Daoy (cell line): ENCODE measurements at regions not wholly inside any gene's neighbourhood (a gene's known extent, or its start where the extent isn't known, plus 50 kb on each side); places are given as distances from the start of the nearest gene placed in this dataset.

ENCODE experiments used
- DNase-seq: peaks from one replicate; pipeline ENCODE4 v3.0.0-alpha.2; 2015; ENCODE audit warnings: low read depth

GRCh38 chr1:18535391-18536210 lies 54.9 kb downstream of the KLHDC7A start:
- no peak for DNase-seq

GRCh38 chr1:18536356-18536755 lies 55.6 kb downstream of the KLHDC7A start:
- no peak for DNase-seq

DNA sequence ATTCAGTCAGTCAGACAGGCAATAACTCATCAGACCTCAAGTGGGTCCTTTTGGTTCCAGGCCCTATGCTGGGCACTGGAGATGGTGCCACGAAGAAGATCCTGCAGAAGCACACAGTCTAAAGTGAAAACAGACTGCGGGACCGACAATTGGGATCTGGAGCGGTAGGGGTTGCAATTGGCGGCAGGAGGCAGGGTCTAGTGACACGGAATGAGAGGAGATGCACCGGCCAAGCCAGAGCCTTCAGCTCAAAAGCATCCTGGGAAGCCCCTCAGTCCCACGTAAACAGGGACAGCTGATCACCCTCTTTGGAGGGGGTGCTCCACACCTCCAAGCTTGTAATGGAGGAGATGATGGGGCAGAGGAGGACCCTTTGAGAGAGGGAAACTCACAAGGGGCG lies 56.2 kb downstream of the KLHDC7A start:
- no peak for DNase-seq

DNA sequence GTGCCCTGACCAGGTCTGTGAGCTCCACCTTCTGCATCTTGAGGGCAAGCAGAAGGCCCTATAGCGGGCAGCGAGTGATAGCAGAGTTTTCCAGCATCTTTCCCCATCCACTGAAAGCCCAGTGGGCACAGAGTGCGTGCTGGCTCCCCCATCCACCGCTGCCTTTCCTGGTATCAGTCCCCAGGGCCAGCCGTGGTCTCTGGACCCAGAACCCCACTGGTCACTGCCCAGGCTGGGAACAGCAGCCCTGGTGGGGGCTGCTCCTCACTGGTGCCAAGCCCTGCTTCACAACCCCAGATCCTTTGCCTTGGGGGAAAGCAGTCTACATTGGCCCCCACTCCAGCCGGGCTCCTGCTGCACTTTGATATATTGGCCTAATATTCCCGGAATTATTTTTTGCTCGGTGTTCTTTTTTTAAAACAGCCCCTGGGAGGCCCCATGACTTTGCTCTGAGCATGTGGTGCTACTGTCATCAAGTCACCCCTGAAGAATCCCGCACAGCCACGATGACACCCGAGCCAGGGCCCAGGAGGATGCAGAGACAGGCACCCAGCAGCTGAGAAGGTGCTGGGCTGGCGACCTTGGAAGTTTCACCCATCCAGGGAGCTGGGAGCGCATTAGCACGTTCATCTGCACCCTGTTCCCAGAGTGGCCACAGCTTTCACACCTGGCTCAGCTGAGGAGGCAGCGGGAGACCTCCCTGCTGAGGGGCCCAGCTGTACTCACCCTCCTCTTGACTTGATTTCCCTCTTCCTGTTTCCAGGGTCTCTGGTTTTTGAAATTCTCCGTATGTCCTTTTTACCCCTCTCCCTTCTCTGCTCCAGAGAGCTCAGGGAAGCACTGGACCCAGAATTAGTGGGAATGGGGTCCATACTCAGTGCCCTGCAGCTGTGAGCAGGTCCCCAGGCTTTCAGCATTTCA lies 56.9 kb downstream of the KLHDC7A start:
- no peak for DNase-seq

GRCh38 chr1:18539171-18539570 lies 58.4 kb downstream of the KLHDC7A start:
- peak; percentile 24 for DNase-seq

DNA sequence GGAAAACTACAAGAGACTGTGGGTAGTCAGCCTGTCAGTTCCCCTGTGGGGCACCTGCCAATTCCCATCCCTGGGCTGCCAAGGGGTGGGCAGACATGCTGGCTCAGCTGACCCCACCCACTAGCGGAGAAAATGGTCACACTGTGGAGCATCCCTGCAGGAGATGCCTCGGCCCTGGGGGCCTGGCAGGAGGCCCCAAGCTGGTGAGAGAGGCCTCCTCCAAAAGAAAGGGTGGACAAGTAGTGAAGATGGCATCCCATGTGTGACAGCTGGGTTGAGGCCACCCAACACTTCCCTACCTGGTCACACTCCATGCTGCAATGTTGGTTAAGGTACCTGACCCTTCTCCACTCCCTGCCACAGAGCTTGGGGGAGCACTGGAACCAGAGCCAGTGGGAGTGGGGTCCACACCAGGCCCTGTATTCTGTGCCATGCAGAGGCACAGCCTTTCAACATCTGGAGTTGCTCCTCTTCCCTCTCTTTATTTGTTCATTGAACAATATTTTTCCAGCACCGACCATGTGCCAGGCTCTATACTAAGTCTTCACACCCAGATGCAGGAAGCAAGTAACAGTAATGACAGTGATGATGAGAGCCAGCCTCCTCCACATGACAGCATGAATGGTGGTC lies 59.5 kb downstream of the KLHDC7A start:
- no peak for DNase-seq

- no peak for DNase-seq
These were observed 60.5 kb downstream of the KLHDC7A start for GRCh38 chr1:18541046-18541795.

GRCh38 chr1:18542351-18542750 lies 61.6 kb downstream of the KLHDC7A start:
- no peak for DNase-seq

DNA sequence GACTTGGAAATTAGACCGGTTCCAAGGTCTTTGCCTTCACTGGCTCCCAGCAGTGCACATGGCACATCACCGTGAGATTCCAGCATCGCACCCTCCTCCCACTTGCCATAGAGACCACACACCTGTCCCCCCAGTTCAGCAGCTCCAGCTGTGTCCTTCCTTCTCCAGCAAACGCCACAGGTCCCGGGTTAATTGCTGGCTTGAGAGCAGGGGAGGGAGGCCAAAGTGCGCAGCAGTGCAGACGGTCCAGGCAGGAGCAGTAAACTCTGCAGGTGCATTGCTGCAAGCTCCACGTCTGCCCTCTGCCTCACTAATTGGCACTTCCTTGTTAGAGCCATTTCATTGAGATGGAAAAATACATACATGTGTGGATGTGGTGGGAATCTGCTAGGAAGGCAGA lies 65.3 kb downstream of the KLHDC7A start:
- no peak for DNase-seq

GRCh38 chr1:18547460-18547859 lies 66.7 kb downstream of the KLHDC7A start:
- no peak for DNase-seq

- DNase-seq, result peak; percentile 39
These were observed 67.9 kb downstream of the KLHDC7A start for GRCh38 chr1:18548643-18549042.

DNA sequence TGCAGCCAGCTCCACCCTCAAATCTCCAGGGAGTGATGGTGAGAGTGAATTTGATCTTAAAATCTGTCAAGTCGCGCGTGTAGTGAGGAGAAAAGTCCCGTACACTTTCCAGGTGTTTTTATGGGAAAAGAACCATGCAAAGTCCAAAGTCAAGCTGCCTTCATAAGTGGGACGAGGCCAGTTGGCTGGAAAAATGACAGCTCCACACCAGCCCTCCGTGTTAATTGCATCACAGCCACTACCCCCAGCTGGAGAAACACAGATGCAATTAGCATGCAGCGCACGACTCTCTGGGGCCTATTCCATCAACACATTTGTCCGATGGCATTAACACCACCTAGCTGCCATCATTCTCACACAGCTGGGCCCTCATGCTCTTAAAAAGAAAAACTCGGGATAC lies 68.4 kb downstream of the KLHDC7A start:
- DNase-seq, result no peak

- DNase-seq, result no peak
These were observed 69.2 kb downstream of the KLHDC7A start for GRCh38 chr1:18549906-18550305.

GRCh38 chr1:18552631-18553030 lies 71.9 kb downstream of the KLHDC7A start:
- no peak for DNase-seq

DNA sequence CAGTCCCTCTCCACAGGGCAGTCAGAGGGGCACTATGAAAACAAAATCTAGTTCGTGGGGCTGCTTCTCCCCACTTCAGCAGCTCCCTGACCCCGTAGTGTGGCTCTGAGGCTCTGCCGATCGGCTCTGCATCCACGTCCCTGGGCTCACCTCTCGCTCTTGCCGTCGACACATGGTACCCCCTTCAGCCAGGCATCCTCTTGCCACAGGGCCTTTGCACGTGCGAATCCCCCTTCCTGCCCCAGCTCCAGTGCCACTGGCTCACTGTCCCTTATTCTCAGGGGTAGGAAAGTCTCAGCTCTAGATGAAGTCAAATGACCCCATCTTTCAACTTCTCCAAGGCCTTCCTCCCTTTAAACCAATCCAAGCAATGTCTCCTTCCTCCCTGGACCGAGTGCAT lies 72.7 kb downstream of the KLHDC7A start:
- DNase-seq, result no peak

GRCh38 chr1:18554099-18554498 lies 73.4 kb downstream of the KLHDC7A start:
- no peak for DNase-seq

DNA sequence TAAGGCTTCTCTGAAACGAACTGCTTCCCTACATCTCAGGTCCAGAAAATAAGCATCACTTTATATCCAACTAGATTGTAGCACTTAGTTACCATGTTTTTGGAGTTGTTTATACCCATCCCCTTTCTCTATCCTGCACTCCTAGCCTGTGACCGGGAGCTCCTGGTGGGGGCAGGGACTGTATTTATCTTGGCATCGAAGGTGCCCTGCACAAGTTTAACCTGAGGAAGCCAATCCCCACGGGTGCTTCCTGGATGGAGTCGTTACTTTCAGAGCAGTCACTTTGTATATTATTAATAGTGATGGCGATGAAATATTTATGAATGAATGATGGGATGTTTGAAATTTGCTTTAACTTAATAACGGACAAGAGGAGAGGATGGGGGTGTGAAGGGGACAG lies 73.9 kb downstream of the KLHDC7A start:
- no peak for DNase-seq

DNA sequence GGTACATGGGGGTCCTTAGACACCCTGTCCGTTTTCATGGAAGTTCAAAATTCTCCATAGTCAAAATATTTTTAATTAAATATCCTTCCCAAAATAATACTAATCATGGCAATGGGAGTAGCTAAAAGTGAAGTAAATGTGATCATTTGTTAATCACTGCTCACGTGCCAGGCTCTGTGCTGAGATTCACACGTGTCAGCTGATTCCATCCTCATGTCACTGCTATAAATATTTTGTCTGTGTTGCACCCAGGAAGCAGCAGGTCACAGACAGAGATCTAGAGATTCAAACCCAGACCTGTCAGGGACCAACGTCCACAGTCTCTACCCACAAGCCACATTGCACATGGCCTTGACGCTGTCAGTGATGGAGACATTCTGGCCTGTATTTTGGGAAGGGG lies 74.3 kb downstream of the KLHDC7A start:
- DNase-seq, result no peak

DNA sequence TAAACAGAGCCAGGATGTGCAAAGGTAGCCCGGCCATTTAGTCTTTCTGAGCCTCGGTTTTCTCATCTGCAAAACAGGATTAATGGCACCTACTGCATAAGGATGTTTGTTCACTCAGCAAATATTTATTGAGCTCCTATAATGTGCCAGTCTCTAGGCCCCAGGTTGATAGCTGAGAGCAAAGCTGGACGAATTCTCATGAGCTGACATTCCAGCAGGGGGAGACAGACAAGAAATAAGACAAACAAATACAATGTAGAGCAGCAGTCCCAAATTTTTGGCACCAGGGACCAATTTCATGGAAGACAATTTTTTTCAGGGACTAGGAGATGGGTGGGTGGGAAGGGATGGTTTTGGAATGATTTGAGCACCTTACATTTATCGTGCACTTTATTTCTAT lies 74.3 kb upstream of the PAX7 start:
- no peak for DNase-seq

DNA sequence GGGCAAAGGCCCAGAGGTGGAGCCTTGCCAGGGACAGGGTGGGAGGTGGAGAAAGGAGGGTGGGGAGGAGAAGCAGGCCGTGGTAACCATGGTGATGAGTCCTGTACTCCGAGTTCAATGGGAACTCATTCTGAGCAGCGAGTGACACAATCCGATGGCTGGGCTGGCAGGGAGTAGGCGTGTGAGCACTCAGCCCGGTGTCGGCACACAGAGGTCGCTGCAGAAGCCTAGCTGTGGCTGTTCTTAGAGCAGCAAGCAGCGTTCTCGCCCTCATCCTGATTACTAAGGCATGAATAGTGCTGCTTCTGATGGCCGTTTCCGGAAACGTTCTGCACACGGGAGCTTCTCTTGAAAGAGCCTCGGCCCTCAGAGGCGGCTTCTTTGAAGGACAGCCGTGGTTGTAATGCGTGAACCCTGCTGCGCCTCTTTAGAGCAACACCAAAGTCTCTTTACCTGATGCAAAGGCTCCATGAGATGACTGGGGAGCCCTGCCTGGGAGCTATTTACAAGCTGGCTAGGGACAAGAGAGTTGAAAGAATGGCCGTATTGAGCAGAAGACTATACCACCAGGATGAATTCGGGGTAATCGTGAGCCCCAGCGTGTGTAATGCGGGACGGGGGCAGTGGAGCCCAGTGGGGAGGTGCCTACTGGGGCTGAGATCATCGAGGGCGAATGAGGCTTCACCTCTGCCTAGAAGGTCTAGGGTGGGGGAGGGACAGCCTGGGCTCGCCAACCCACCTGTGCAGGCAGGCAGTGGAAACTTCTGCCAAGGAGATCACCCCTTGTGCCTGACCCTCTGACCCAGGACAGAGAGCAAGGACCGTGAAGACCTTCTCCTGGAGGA lies 72.8 kb upstream of the PAX7 start:
- peak; percentile 80 for DNase-seq

- peak; percentile 17 for DNase-seq
These were observed 70.0 kb upstream of the PAX7 start for GRCh38 chr1:18560692-18561091.
